ENCODE measurements at regions not wholly inside any gene's neighbourhood (a gene's known extent, or its start where the extent isn't known, plus 50 kb on each side); places are given as distances from the start of the nearest gene placed in this dataset.

DNA sequence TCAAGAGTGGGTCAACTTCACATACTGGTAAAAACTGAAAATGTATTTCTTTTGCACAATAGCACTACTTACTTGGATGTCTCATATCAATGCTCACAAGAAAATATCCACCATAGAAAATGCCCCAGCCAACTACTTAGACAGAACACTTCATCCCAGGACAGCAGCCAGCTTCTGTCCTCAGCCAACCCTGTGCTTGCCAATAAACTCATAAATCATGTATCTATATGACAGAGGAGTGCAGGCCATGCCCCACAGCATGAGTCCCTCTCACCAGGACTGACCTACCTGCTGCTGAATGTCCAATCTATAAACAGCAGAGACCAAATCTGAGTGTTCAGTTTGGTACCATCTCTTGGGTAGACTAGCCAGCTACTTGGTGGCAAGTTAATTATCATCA is 179.3 kb downstream of the OMA1 start:
- DNase-seq: no peak

DNA sequence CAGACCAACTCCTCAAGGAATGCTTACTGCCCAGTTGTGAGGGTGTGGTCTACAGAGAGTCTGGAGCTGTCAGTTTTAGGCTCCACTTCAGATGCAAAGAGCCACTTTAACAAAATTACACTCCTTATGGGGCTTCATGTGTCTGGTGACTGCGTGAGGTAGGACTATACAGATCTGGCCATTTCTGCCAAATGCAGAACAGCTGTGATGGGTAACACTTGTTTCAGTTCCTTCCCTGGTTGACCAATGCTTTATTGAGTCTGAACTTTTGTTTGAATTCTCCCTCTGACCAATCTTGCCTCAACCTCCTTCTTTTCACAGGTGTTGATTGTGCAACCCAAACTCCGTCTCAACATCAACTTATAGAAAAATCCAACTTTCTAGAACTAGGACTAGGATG is 181.2 kb downstream of the OMA1 start:
- DNase-seq: no peak

DNA sequence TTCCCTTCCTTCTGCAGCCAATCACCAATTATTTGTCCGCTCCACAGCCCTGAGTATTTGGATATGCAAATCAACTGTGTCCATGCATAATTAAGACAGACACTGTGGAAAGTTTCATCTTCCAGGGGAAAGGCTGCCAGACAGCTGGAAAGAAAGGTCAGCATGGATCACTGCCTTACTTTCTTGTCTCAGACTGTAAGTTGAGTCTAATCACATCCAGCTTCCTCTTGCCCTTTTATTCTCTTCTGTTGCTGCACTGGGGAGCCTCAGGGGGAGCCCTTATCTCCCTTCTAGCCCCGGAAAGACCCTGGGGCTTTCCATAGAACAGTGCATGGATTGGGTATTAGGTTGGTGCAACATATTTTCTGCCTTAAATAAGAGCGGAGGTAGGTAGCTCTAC is 182.9 kb downstream of the OMA1 start:
- no peak for DNase-seq

DNA sequence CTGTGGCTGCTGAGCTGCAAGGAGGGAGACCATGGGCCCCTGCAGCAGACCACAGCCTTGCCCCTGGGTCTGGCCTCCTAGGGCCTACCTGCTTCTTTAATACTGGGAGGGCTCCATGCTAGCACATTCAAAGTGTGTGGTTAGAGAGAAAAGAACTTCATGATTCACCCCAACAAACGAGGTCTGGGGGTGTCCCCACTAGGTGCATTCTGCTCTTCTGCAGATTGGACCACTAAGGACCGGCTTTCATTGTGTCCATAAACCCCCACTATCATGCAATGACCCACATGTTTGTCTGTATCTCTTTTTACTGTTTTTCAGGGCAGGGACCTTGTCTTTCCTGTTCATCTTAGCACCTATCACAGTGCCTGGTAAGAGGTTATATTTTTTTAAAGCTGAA is 185.4 kb downstream of the OMA1 start:
- DNase-seq: peak in 1 of 5 experiments; percentile 30

DNA sequence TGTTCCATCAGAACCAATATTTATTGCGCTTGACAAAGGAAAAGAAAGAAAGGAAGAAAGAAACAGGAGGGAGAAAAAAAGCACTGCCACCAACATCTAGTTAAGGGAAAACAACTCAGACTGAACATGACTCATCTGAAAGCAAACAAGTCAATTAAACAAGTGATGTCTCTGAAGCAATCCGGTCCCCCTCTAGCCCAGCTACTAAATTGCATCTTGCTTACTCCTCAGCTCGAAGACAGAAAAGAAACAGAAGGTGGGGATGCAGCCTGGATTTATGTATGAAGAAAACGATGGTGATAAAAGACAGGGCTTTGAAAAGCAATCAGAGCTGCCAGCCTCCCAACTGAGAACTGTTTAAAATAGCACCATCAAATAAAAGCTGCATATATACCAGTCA is 188.2 kb downstream of the OMA1 start:
- DNase-seq: no peak

DNA sequence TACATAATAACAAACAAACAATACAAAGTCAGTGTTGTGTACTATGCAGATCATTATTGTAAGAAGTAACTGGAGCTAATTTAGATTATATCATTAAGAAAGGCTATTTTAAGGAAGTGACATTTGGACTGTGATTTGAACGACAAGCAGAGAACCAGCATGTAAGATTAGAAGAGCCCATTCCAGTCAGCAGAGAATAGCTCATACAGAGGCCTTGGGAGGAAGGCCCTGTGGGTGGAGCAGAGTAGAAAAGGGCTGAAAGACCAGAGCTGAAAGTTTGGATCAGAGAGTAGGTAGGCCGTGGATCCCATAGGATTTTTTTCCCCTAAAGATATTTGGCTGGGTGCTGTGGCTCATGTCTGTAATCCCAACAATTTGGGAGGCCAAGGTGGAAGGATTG is 190.1 kb downstream of the OMA1 start:
- DNase-seq: no peak

DNA sequence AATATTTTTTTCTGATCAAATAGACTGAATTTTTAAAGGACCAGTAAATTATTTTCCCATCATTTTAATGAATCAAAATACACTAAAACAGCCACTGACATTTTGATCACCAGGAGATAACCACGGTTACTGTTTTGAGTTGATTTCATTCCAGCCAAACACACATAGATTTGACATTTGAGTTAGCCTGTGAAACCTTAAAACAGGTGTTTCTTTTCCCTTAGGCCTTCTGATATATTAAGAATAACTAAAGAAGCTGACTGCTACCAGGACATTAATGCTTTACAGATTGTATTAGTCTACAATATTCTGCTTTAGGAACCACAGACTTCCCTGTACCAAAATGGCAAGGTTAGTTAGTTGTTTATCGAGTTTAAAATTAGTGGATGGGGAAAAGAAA is 193.4 kb downstream of the OMA1 start:
- no peak for DNase-seq

DNA sequence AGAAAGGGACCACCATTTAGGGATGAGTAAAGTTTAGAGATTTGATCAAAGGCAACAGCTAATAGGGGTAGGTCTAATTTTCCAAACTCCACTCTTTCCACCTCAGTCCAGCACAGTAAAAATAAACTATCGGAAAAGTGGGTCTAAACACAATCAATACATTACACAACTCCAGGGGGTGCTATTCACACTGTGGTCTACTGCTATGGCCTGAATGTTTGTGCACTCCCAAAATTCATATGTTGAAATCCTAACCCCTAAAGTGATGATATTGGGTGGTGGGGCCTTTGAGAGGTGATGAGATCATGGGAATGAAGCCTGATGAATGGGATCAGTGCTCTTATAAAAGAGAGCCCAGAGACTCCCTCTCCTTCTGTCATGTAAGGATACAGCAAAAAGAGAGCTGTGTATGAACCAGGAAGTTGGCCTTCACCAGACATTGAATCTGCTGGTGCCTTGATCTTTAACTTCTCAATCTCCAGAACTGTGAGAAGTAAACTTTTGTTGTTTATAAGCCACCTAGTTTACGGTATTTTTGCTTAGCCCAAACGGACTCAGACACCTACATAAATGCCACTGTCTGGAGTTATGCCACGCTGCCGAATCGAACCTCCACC is 193.9 kb downstream of the OMA1 start:
- DNase-seq: no peak

DNA sequence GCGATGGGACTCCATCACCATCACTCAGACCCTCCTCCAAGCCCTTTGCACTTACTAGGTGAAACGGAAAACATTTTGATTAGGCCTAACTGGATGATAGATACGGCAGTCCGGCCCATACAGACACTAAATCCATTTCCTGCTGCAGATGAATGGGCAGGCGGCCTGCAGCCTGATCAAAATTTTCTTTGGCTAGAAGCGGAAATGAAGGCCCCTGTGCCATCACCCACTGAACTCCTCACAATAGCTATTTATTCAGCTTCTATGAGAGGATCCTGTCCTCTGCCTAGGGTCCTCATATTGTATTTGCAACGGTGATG is 200.5 kb downstream of the OMA1 start:
- no peak for DNase-seq

DNA sequence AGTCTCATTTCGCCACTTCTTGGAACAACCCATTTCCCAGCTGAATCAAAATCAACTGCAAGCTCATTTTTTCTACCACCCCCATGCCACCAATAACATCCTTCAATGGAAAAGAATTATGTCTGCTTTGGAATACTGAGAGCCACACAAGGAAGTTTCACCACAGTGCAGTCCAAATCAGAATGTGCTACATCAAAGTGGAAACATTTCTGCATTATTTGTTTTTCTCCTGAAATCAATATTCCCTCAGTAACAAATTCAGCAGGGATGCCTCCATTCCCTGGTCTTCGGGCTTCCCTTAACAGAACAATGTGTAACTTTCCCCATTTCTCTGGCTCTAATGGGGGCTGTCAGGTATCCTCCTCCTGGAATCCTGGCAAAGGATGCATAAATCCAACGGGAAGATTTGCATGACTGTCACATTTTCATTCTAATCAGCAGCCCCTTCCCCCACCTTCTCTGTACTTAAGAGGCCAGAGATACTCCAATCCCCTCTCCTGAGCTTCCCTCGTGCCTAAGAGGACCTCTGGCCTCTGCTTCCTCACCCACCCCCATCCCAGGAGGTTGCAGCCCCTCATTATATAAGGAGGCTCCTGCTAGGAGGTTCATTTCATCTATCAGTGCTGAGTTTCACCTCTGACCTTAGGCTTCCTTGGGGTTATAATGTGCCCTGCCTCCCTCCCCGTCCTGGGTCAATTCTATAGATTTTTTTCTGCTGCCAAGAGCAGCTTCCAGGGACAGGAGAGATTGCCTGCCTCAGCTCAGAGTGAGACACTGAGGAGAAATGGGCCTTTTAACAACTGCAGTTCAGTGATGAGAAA is 201.1 kb downstream of the OMA1 start:
- DNase-seq: no peak

DNA sequence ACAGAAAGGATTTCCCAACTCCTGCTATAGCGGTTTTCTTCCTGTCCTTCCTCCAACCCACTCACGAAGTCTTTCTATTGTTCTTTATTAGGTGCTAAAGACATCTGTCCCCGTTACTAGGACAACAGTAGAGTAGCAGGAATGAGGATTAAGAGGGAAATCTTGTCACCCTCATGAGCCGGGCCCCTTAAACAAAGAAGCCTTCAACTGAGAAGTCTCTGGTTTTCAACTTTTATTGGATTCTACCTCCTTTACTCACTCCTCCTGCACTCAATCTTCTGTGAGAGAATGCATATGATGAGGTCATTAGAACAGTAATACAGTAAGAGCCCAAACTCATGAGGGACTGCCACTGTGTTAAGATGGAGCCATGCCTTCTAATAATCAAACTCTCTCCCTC is 206.3 kb downstream of the OMA1 start:
- no peak for DNase-seq

DNA sequence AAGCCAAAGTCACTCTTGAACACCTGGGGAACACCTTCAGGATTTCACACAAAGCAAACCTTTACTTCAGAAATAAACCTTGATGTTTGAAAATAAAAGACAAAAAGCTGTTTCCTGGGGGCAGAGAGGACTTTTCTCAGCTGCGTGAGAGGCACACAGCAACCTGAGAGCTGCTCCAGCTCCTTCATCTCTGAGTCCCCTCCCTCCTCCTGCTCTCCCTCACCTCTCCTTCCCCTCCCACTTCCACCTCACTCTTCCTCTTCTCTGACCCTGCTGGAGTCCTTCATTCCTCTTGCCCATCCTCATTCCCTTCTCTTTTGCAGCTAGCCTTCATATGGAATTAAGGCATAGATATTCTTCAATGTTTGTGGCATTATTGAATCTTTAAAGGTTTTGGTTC is 208.4 kb downstream of the OMA1 start:
- no peak for DNase-seq

DNA sequence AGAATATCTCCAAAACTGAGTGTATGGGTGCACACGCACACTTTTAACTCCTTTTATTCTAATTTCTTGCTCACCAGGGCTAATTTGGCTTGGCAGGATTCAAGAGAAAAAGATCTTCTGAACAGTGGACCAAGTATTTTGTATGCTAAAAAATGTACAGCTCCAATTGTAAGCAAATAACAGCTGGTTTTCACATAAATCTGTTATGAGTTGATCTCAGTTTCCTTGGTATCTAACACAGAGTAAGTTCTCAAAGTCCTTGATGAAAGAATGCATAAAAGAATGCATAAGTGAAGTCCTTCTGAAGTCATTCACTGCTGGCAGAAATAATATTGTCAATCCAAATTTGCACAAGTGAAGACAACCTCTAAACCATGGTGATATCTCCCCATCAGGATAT is 213.0 kb downstream of the OMA1 start:
- no peak for DNase-seq

DNA sequence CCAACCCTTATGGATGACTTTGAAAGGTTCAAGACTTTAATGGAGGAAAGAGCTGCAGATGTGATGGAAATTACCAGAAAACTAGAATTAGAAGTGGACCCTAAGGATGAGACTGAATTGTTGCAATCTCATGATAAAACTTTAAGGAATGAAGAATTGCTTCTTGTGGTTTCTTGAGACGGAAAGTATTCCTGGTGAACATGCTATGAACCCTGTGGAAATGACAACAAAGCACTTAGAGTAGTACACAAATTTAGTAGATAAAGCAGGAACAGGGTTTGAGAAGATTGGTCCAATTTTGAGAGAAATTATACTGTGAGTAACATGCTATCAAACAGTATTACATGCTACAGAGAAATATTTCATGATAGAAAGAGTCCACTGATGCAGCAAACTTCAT is 215.4 kb downstream of the OMA1 start:
- DNase-seq: no peak

DNA sequence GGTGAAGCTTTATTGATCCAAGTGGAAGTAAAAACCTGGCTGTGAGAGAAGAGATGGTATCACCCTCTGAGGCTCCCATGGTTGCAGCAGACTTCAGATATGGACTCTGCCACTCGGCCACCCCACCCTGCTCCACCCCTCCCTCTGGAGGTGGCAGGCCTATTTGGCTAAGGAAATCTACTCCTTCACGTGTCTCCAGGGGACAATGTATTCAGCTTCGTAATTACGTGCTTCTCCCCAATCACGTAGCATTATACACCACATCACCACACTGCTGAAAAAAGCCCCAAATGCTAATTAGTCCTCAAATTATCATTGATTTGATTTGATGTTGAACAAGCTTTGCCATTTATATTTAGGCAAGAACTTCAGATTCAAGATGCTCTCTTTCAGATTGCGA is 220.7 kb downstream of the OMA1 start:
- DNase-seq: no peak

DNA sequence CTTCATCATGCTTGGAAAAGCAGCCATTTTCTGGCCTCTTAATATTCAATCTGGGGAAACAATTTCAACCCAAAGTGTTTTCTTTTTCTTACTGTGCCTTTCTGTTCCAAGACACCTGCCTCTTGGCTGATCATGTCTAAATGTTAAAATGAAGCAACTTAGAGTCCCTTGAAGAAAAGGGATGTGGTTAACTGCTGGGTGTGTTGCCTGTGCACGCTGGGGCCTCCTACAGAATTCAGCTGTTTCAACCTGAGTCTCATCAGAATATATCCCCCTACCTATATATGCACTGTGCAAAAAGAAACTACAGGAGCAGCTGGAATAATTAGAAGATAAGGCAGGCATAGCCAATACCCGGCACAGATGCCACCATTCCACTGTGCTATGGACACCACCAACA is 222.0 kb downstream of the OMA1 start:
- DNase-seq: peak in 1 of 5 experiments; percentile 36

DNA sequence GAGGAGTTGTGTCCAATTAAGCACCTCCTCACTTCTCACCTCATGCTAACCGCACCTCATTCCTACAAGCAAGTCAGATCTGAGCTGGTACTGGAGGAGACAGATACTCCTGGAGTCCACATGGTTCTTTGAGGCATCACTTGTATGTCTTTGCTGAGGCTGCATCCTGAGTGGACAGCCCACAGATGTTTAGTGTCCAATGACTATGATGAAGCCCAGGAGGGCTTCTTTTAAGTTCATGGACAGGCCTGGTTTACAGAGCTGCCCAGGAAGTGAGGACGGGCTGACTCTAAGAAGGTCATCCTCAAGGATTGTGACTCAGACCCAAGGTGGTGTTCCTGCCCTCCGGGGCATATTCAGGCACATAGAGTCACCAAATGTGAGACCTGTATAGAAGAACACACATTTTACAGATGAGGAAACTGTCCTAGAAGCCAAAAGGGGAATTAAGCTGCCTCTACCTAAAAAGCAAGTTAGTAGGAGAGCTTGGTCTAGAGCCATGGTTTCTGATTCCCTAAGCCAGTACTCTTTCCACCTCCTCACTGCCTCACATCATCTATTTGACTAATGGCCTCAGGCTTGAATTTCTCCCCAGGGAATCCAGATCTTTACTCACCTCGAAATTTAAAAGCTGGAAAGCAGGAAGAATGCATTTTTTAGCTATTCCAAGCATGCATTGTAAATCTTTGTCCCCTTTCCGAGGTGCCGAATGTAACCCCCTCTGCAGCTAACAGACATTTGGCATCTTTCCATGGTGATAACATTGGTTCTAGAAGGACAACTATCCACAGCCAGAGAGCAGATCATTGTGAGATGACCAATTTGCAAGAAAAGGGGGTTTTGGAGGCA is 228.1 kb downstream of the OMA1 start:
- no peak for DNase-seq

DNA sequence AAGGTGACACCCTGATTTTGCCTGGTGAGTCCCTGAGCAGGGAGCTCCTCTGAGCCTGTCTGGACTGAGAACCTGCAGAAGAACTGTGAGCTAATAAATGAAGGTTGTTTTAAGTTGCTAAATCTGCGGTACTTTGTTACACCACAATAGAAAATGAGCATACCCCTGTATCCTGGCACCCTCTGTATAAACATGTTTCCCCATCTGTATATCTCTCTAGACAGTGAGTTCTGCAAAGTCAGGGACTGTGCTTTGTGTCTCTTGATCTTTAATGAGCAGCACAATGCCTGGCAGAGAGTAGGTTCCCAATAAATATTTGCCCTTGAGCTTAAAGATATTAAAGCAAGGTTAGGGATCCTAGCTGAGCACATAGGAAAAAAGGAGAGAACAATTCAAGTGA is 228.8 kb downstream of the OMA1 start:
- DNase-seq: no peak

DNA sequence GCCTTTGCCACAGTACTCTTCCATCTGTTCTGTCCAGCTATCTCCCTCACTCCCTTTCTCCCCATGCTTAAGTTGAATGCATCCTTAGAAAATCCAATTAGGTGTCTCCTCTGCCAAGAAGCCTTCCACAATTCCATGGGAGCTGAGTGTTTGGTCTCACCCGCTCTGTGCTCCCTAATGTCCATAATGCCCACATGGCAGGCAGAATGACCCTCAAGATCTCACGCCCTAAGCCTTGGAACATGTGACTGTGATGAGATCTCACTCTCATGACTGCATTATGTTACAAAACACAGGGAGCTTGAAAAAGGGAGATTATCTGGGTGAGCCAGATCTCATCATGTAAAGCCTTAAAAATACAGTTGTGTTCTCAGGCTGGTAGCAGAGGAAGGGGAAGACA is 229.4 kb downstream of the OMA1 start:
- no peak for DNase-seq

DNA sequence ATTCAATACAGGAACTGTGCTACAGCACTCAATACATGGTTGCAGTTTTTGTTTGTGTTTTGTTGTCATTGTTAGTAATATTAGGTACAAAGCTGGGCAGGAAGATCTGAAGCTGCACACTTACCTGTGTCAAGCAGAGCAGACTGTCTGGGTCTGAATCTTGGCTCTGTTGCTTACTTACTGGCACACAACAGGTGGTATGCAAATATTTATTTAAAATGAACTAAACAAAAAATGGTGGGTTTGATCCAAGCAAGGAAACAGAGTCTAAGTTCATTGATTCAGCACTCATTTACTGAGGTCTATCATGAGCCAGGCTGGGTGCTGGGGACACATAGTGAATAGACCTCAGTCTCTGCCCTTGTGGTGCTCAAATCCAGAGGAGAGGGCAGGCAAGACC is 230.4 kb downstream of the OMA1 start:
- no peak for DNase-seq

DNA sequence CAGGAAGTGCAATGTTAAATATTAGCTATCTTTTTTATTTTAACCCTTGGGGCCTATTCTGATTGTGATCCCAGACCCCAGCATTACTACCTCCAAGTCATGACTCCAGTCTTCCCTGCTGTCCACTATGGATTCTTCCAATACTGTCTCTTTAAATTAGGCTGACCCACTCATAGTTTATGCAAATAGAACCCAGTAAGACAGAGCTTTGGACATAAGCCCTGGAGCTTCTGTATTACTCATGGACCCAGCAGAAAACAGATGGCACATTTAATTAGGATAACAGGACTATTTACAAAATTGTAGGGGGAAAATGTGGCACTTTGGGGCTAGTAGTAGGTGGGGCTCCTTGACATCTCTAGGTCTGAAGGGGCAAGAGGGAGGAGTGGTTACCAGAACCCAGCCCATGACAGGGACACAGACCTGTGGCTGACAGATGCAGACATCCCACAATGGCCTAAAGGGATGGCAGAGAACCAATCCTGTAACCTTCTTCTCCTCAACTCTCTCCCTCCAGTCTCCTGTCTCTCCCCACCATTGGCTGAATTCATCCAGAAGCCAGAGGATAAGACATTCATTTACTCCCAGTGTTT is 233.5 kb downstream of the OMA1 start:
- no peak for DNase-seq

DNA sequence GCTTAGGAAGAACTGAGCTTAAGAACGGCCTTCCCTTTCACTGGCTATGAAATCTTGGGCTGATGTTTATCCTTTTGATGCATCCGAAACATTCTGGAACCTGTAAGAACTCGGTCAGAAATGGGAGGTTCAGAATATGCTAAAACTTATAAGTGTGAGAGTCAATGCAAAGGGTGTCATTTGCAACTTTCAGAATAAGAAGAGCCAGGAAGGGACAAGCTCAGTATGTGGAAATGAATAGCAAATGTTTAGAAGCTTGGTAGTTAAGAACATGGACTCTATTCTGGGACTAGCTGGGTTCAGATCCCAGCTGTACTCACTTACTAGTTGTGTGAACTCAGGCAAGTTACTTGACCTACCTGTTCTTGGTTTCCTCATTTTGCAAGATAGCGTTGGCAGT is 234.1 kb downstream of the OMA1 start:
- DNase-seq: no peak

DNA sequence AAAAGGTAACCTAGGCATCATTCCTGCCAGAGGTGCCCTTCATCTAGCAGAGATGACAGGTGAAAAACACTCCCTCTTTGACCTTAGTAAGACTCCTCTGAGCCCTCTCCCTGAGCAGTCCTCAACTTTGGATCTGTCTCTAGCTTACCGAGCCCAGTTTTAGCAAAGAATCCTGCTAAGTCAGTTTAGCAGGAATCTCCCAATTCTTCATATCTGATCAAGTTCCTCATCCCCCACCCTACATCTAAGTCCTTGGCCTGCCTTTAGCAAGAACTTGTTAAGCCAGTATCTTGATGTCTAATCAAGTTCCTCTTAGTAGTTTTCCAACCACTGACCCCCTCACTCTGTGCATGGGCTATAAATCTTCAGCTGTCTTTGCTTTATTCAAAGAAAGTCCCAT is 235.6 kb downstream of the OMA1 start:
- DNase-seq: no peak

DNA sequence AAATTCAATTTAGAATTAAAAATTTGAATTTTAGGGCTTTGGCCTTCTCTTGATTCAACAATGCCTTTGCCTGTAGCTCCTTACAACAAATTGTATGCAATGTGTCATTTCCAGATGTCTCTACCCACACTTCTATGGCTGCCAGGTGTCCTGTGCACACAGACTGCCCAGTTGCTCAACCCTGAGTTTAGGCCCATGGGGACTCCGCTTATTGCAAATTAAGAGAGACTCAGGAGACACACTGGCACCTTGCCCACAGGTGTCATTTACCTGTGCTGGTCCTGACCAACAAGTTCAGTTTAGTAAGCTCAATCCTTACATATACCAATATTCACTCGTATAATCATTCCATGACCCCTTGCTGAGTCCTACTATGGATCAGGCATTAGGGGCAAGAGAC is 236.1 kb downstream of the OMA1 start:
- DNase-seq: no peak

Measured in T-helper 2 cell (primary cell).